Tibial artery (tissue), 4 donors: ENCODE measurements at regions not wholly inside any gene's neighbourhood (a gene's known extent, or its start where the extent isn't known, plus 50 kb on each side); places are given as distances from the start of the nearest gene placed in this dataset.

Source experiments
- DNase-seq, 2 donors: peaks; one replicate each; pipeline ENCODE4 v3.0.0-alpha.2; 2019
- H3K27ac ChIP-seq, 2 donors: fragments of 200-600 bp; sonication (generic) in 1 of 2; 1 replicate in 1 of 2; 2 replicates in 1 of 2; pipeline ENCODE4 v1.5.1; 2018 to 2019; ENCODE audit warnings: mild to moderate bottlenecking in 1 of 2
- H3K27me3 ChIP-seq, 2 donors: fragments of 200-600 bp; sonication (generic) in 1 of 2; one replicate each; pipeline versions ENCODE4 v1.5.1 to v1.6.0; 2016 to 2019
- H3K36me3 ChIP-seq, 3 donors: fragments of 200-600 bp; sonication (generic) in 2 of 3; one replicate each; pipeline ENCODE4 v1.5.1; 2016 to 2019; ENCODE audit warnings: mild to moderate bottlenecking in 2 of 3
- H3K4me1 ChIP-seq, 4 donors: fragments of 200-600 bp; sonication (generic) in 2 of 4; 1 replicate in 3 of 4; 2 replicates in 1 of 4; pipeline ENCODE4 v1.5.1; 2016 to 2019
- H3K4me3 ChIP-seq, 2 donors: fragments of 200-600 bp; sonication (generic) in 1 of 2; 1 replicate in 1 of 2; 2 replicates in 1 of 2; pipeline ENCODE4 v1.5.1; 2018 to 2019; ENCODE audit warnings: mild to moderate bottlenecking in 2 of 2
- H3K9me3 ChIP-seq, 3 donors: fragments of 200-600 bp; sonication (generic) in 1 of 3; one replicate each; pipeline ENCODE4 v1.5.1; 2016 to 2019
- intact Hi-C: fragments of 100-400 bp; cut with DNase I; formaldehyde crosslinking; loops from one replicate; pipeline ENCODE4 v1.15.0; 2023; ENCODE audit warnings: low total_unique reads
- TF ChIP-seq, protein P1 (sequence below), 2 experiments: fragments of 200-600 bp in 1 of 2; fragments of 450-650 bp in 1 of 2; IDR thresholded peaks; one replicate each; pipeline ENCODE4 v1.5.1; 2017 to 2019; ENCODE audit warnings: antibody characterized with exemption in 2 of 2, mild to moderate bottlenecking in 1 of 2, moderate library complexity in 1 of 2

DNA sequence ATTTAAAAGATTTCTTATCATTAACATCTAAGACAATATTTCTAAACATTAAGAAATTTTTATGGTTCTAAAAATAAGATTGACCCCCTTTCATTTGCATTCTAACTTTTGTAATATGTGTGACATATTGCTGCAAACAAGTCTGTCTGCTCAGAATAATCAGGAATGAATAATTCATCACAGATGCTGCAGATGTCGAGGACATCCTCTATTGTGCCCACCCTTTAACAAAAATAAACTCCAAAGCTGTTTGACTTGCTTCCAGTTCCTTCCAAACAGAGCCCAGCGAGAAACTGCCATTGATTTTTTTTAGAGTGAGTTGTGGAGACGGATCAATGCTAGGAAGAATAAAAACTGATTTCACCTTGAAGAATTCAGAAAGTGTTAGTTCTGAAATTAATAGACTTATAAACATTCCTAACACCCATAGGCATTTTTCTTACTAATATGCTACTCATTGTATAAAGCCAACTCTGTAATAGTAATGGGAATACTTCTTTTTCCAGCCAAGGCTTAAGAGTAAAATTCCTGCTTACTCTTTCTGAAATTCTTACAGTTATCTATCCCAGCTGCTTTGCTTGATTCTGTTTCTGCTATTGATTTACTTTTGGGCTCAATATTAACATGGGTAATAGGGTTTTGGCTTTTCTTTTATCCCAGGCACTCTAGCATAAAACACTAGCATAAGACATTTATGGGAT, 244.8 kb upstream of the FAM83B start:
- Histone ChIP-seq H3K4me1 (no peaks in the 10 kb centered on the region), H3K9me3 (no peaks in the 10 kb centered on the region), H3K36me3 (no peaks in the 10 kb centered on the region), H3K27ac (no peak overlapping the region), H3K27me3 (no peaks in the 10 kb centered on the region), H3K4me3 (no peak overlapping the region)
- intact Hi-C loops = no loop called here
- TF ChIP-seq, protein P1, sequence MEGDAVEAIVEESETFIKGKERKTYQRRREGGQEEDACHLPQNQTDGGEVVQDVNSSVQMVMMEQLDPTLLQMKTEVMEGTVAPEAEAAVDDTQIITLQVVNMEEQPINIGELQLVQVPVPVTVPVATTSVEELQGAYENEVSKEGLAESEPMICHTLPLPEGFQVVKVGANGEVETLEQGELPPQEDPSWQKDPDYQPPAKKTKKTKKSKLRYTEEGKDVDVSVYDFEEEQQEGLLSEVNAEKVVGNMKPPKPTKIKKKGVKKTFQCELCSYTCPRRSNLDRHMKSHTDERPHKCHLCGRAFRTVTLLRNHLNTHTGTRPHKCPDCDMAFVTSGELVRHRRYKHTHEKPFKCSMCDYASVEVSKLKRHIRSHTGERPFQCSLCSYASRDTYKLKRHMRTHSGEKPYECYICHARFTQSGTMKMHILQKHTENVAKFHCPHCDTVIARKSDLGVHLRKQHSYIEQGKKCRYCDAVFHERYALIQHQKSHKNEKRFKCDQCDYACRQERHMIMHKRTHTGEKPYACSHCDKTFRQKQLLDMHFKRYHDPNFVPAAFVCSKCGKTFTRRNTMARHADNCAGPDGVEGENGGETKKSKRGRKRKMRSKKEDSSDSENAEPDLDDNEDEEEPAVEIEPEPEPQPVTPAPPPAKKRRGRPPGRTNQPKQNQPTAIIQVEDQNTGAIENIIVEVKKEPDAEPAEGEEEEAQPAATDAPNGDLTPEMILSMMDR (IDR thresholded peaks at IDR 0.05) = no peak
- no peak for DNase-seq

DNA sequence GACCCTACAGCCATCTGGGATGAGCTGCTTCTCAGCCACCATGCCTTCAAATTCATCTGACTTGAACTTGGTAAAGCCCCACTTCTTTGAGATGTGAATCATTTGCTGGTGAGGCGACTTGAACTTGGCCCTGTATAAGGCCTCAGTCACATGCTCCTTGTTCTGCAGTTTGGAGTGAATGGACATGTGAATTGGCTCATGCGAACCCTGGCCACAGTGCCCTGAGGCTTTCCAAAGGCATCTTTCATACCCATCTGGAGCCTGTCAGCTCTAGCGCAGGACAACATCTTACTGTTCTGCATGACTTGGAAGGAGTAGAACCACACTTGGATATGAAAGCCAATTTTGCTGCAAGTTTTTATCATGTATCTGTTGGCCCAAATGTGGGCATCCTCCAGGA, 244.0 kb upstream of the FAM83B start:
- TF ChIP-seq, protein P1 (IDR thresholded peaks at IDR 0.05) = no peak
- H3K36me3 ChIP-seq = no peaks in the 10 kb centered on the region
- H3K27ac ChIP-seq = no peak overlapping the region
- intact Hi-C loops = no loop called here
- no peaks in the 10 kb centered on the region for H3K9me3 ChIP-seq
- no peak overlapping the region for H3K4me3 ChIP-seq
- no peaks in the 10 kb centered on the region for H3K27me3 ChIP-seq
- DNase-seq = no peak
- no peaks in the 10 kb centered on the region for H3K4me1 ChIP-seq

- Histone ChIP-seq H3K4me3 (no peak overlapping the region), H3K4me1 (peaks cover 0 to 13% (median 0%) of the 10 kb centered on the region in 4 donors), H3K9me3 (no peaks in the 10 kb centered on the region), H3K27ac (no peak overlapping the region), H3K27me3 (no peaks in the 10 kb centered on the region), H3K36me3 (no peaks in the 10 kb centered on the region)
- intact Hi-C loops = no loop called here
- TF ChIP-seq, protein P1 (IDR thresholded peaks at IDR 0.05) = no peak
- no peak for DNase-seq
These were observed 236.6 kb upstream of the FAM83B start for GRCh38 chr6:54609981-54610380.

DNA sequence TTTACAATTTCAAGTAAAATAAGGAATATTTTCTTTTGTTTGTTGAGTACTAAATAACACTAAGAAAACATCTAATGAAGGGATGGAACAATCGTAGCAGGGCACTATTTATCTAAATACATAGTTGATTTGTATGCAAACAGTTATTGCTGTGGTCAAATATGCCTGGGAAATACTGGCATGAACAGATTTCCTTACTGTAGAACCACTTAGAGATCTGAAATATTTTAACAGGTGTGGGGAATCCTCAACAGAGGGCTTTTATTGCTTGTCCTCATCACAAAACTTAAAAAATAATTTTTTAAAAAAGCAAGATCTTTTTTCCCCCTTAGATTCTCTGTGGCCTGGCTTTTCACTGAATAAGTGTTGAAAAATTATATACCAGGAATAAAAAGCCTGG, 233.0 kb upstream of the FAM83B start:
- DNase-seq = no peak
- H3K36me3 ChIP-seq = no peaks in the 10 kb centered on the region
- peaks cover 0 to 32% (median 2%) of the 10 kb centered on the region in 4 donors for H3K4me1 ChIP-seq
- H3K27ac ChIP-seq = no peak overlapping the region
- intact Hi-C loops = no loop called here
- H3K27me3 ChIP-seq = no peaks in the 10 kb centered on the region
- TF ChIP-seq, protein P1 (IDR thresholded peaks at IDR 0.05) = no peak
- no peaks in the 10 kb centered on the region for H3K9me3 ChIP-seq
- no peak overlapping the region for H3K4me3 ChIP-seq

DNA sequence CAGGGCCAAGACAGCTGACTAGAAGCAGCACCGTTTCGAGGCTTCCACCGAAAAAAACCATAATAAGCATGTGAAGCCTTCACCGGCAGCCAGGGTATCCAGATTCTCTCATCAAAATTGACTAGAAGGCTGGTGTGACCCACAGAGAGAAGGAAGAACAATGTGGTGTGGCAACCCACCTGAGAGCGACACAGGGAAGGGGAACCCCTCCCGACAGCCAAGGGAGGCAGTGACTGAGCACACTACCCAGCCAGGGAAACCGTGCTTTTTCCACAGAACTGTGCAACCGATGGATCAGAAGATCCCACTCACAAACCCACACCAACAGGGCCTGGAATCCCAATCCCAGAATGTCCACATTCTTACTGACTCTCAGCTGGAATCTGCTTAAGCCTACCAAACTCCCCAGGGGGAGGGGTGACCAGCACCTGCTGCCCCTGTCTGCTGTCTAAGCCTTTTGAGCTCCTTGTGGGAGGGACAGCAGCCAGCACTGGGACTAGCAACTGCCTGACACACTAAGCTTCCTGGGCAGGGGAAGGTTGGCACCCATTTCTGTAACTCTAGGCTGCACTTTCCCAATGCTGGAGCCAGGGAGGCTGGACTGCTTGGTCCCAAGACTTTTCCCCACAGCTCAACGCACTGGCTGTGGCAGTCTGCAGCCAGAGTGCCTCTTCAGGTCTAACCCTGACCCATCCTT, 231.9 kb upstream of the FAM83B start:
- H3K4me1 ChIP-seq = peaks cover 0 to 37% (median 2%) of the 10 kb centered on the region in 4 donors
- H3K4me3 ChIP-seq = no peak overlapping the region
- intact Hi-C loops = no loop called here
- DNase-seq = no peak
- no peaks in the 10 kb centered on the region for H3K27me3 ChIP-seq
- H3K36me3 ChIP-seq = no peaks in the 10 kb centered on the region
- no peak overlapping the region for H3K27ac ChIP-seq
- no peaks in the 10 kb centered on the region for H3K9me3 ChIP-seq
- TF ChIP-seq, protein P1 (IDR thresholded peaks at IDR 0.05) = no peak
